Brain microvascular endothelial cell (primary cell): ENCODE measurements at regions not wholly inside any gene's neighbourhood (a gene's known extent, or its start where the extent isn't known, plus 50 kb on each side); places are given as distances from the start of the nearest gene placed in this dataset.
"Not testable (repeated sequence)": the region's sequence is repeated elsewhere in the genome, so short reads cannot be mapped to it uniquely, and the experiment has no call there.

Source experiments
- DNase-seq: peaks from one replicate; pipeline ENCODE4 v3.0.0-alpha.2; 2020
- H3K27ac ChIP-seq: fragments of 250-450 bp; sonication (Bioruptor Pico); 2 replicates; pipeline ENCODE4 v1.5.1; 2020; ENCODE audit warnings: mild to moderate bottlenecking, moderate library complexity
- H3K27me3 ChIP-seq: fragments of 250-450 bp; sonication (Bioruptor Pico); replicated peaks from 2 replicates; pipeline ENCODE4 v1.5.1; 2020; ENCODE audit warnings: mild to moderate bottlenecking
- H3K36me3 ChIP-seq: fragments of 250-450 bp; sonication (Bioruptor Pico); replicated peaks from 2 replicates; pipeline ENCODE4 v1.5.1; 2020; ENCODE audit warnings: mild to moderate bottlenecking
- H3K4me3 ChIP-seq: 2 replicates; pipeline ENCODE4 v1.5.1; 2011; ENCODE audit warnings: low read depth, mild to moderate bottlenecking, control low read depth, low read length, moderate library complexity
- in situ Hi-C: cut with HindIII; loops from 2 replicates; pipeline ENCODE4 v1.10.0; 2017; ENCODE audit warnings: low sequenced_read_pairs, low pct_ligation_motif_present
- TF ChIP-seq, protein P1 (sequence below): IDR thresholded peaks from 2 replicates; pipeline ENCODE4 v1.5.1; 2011; ENCODE audit warnings: low read depth, mild to moderate bottlenecking, moderate library complexity, low read length, control low read depth, inconsistent platforms; ENCODE audit errors: missing control alignments

DNA sequence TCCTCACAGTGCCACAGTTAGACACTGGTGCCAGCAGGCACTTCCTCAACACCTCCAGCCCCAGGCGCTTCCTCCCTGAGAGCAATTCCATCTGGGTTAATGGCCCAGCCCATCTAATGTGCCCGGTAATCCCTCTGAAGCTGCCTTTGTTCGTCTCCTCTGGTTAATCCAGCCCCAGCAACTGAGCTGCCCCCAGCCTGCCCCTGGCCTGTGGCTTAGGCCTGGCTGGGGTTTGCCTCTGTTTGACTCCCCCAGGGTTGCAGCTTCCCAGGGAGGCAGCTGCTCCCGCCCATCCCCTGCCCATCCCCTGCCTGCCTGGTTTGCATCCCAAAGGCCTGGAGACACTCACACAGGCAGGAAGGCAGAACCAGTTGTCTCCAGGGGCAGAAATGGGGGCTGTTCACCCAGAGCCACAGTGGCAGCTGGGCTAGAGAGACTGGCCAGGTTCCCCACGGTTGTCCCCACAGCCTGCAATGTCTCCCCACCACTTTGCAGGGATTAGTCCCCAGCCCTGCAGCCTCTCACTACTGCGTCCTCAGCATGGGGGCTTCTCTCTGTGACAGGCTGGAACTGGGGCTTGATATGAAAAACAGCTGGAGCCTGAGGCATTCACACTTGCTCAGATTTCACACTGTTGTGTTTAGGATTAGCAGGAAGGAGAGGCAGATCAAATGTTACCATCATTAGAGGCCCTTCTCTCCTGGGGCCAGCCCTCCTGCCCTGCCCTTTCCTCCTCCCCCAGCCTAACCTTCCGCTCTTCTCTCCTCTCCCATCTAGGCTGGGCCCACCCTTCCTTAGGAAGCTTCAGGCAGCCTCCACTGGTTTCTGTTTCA is 120.2 kb downstream of the TLR5 start:
- in situ Hi-C loops: no loop called here
- Histone ChIP-seq H3K27ac (no peak overlapping the region), H3K27me3 (no peaks in the 10 kb centered on the region), H3K36me3 (no peaks in the 10 kb centered on the region), H3K4me3 (no peak overlapping the region)
- DNase-seq: no peak
- TF ChIP-seq, protein P1, sequence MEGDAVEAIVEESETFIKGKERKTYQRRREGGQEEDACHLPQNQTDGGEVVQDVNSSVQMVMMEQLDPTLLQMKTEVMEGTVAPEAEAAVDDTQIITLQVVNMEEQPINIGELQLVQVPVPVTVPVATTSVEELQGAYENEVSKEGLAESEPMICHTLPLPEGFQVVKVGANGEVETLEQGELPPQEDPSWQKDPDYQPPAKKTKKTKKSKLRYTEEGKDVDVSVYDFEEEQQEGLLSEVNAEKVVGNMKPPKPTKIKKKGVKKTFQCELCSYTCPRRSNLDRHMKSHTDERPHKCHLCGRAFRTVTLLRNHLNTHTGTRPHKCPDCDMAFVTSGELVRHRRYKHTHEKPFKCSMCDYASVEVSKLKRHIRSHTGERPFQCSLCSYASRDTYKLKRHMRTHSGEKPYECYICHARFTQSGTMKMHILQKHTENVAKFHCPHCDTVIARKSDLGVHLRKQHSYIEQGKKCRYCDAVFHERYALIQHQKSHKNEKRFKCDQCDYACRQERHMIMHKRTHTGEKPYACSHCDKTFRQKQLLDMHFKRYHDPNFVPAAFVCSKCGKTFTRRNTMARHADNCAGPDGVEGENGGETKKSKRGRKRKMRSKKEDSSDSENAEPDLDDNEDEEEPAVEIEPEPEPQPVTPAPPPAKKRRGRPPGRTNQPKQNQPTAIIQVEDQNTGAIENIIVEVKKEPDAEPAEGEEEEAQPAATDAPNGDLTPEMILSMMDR: no peak

DNA sequence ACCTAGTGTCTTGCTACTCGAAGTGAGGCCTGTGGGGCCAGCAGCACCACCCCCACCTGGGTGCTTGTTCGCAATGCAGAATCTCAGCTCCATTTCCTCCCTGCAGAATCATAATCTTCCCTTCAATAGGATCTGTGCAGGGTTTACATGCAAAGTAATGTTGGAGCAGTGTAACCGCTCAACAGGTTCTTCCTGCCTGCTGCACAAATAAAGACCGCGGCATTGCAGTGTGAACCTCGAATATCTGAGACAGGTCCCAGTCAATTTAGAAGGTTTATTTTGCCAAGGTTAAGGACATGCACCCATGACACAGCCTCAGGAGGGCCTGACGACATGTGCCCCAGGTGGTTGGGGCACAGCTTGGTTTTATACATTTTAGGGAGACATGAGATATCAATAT is 119.2 kb downstream of the TLR5 start:
- in situ Hi-C loops: no loop called here
- TF ChIP-seq, protein P1: no peak
- Histone ChIP-seq H3K36me3 (no peaks in the 10 kb centered on the region), H3K27me3 (no peaks in the 10 kb centered on the region), H3K27ac (no peak overlapping the region), H3K4me3 (no peak overlapping the region)
- no peak for DNase-seq

GRCh38 chr1:223024486-223024885 is 118.6 kb downstream of the TLR5 start:
- H3K27ac ChIP-seq, DNase-seq, H3K4me3 ChIP-seq, H3K36me3 ChIP-seq, in situ Hi-C loops, H3K27me3 ChIP-seq: not testable (repeated sequence)

- peak; percentile 62 for DNase-seq
- H3K27ac ChIP-seq, H3K36me3 ChIP-seq, H3K27me3 ChIP-seq, in situ Hi-C loops, H3K4me3 ChIP-seq: not testable (repeated sequence)
Measured at GRCh38 chr1:223025190-223025734, 117.8 kb downstream of the TLR5 start.

GRCh38 chr1:223026639-223027038 is 116.4 kb downstream of the TLR5 start:
- DNase-seq, H3K36me3 ChIP-seq, H3K4me3 ChIP-seq, in situ Hi-C loops, H3K27me3 ChIP-seq, H3K27ac ChIP-seq: not testable (repeated sequence)

DNA sequence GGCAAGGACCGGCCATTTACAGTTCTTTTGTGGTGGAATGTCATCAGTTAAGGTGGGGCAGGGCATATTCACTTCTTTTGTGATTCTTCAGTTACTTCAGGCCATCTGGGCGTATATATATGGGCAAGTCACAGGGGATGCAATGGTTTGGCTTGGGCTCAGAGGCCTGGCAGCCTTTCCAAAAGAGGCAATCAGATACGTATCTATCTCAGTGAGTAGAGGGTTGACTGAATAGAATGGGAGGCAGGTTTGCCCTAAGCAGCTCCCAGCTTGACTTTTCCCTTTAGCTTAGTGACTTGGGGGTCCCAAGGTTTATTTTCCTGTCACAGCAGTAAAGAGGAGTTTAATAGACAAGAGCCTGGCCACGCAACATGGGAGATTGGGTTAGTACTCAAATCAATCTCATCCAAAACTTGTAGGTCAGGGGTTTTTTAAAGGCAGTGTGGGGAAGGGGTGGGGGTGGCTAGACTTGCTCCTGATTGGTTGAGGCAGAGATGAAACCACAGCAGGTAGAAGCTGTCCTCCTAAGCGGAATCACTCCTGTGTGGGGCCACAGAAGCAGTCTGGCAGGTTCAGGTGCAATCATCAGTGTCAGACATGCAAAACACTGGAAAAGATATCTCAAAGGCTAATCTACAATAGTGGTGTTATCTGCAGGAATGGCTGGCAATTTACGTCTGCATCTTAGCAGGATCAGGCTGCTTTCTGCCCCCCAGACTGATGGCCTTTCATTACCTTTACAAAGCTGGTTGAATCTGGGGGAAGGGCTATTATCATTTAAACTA is 112.9 kb downstream of the TLR5 start:
- no peak for DNase-seq
- in situ Hi-C loops: no loop called here
- no peak overlapping the region for H3K4me3 ChIP-seq
- no peaks in the 10 kb centered on the region for H3K36me3 ChIP-seq
- no peak overlapping the region for H3K27ac ChIP-seq
- no peaks in the 10 kb centered on the region for H3K27me3 ChIP-seq
- TF ChIP-seq, protein P1: no peak

DNA sequence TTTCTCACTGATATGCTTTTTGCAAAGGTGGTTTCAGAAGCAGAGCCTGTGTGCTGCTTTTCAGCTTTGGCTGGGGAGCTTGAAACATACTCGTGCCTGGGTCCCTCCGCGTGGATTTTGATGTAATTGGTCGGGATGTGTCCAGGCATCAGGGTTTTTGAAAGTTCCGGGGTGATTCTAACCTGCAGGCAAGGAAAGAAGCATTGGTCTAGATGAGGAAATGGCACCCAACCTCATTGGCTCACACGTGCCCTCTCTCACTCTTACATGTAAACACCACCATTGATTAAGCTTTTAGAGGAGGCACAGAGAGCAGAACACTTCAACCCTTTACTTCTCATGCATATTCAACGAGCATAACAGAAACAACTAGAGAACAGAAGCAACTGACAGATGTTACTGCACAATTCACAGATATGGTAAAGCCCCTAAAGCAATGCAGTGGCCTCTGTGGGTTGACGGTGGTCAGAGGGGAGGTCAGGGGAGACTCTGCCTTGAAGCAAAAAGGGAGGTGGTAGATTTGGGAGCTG is 112.1 kb downstream of the TLR5 start:
- H3K27me3 ChIP-seq: no peaks in the 10 kb centered on the region
- H3K27ac ChIP-seq: no peak overlapping the region
- in situ Hi-C loops: no loop called here
- TF ChIP-seq, protein P1: no peak
- H3K4me3 ChIP-seq: no peak overlapping the region
- H3K36me3 ChIP-seq: no peaks in the 10 kb centered on the region
- no peak for DNase-seq
